Endothelial cell (in vitro differentiated cells): ENCODE measurements at regions not wholly inside any gene's neighbourhood (a gene's known extent, or its start where the extent isn't known, plus 50 kb on each side); places are given as distances from the start of the nearest gene placed in this dataset.

Experiments used
- DNase-seq: peaks from one replicate; pipeline ENCODE4 v3.0.0; 2021; ENCODE audit warnings: low spot score
- H3K27ac Mint-ChIP-seq: one replicate; pipeline ENCODE4 v1.8.0; 2021; ENCODE audit warnings: mixed read lengths, inconsistent platforms; ENCODE audit not compliant: unreplicated experiment
- H3K27me3 Mint-ChIP-seq: one replicate; pipeline ENCODE4 v1.8.0; 2021; ENCODE audit warnings: mild to moderate bottlenecking, moderate library complexity, mixed read lengths, inconsistent platforms; ENCODE audit not compliant: unreplicated experiment
- H3K36me3 Mint-ChIP-seq: one replicate; pipeline ENCODE4 v1.8.0; 2021; ENCODE audit warnings: mild to moderate bottlenecking, low read depth, mixed read lengths, inconsistent platforms; ENCODE audit not compliant: unreplicated experiment
- H3K4me1 Mint-ChIP-seq: one replicate; pipeline ENCODE4 v1.8.0; 2021; ENCODE audit warnings: mild to moderate bottlenecking, mixed read lengths, inconsistent platforms; ENCODE audit not compliant: unreplicated experiment
- H3K4me3 Mint-ChIP-seq: one replicate; pipeline ENCODE4 v1.8.0; 2021; ENCODE audit warnings: mild to moderate bottlenecking, mixed read lengths, inconsistent platforms; ENCODE audit not compliant: unreplicated experiment
- H3K9me3 Mint-ChIP-seq: one replicate; pipeline ENCODE4 v1.8.0; 2021; ENCODE audit warnings: mixed read lengths, inconsistent platforms; ENCODE audit not compliant: unreplicated experiment
- CTCF ChIP-seq: fragments of 200-600 bp; sonication (generic); IDR thresholded peaks from one replicate; pipeline ENCODE4 v1.5.0; 2021; ENCODE audit warnings: antibody characterized with exemption; ENCODE audit not compliant: unreplicated experiment

GRCh38 chr6:152920016-152920415 is 62.8 kb downstream of the FBXO5 start:
- H3K4me1 Mint-ChIP-seq, result peaks cover 9% of the 10 kb centered on the region
- no peaks in the 10 kb centered on the region for H3K9me3 Mint-ChIP-seq
- DNase-seq, result no peak
- peaks cover 3% of the 10 kb centered on the region for H3K27me3 Mint-ChIP-seq
- no peak overlapping the region for H3K4me3 Mint-ChIP-seq
- H3K36me3 Mint-ChIP-seq, result no peaks in the 10 kb centered on the region
- no peak overlapping the region for H3K27ac Mint-ChIP-seq
- no peak for TF ChIP-seq CTCF
